K562 (cell line): ENCODE measurements at regions not wholly inside any gene's neighbourhood (a gene's known extent, or its start where the extent isn't known, plus 50 kb on each side); places are given as distances from the start of the nearest gene placed in this dataset.
A peak's percentile ranks its signal among the peaks of the same experiment; 100 is the strongest.

Source experiments
- ATAC-seq: fragments of 200-7000 bp; cut with Tn5 transposase; 3 replicates; pipeline ENCODE4 v1.9.1; 2020; ENCODE audit warnings: moderate library complexity
- BruUV-seq: library from RNA; stranded (reverse); fragments of 400-500 nt; replicated peaks from 2 replicates; lab custom pipeline; 2021; lab: Mats Ljungman, UMichigan
- CTCF ChIA-PET: fragments of 300-600 bp; formaldehyde crosslinking; extraction: SDS; loops from one replicate; lab custom pipeline; 2021; ENCODE audit warnings: low intra/inter-chr PET ratio; lab: Yijun Ruan, JAX
- POLR2A ChIA-PET: fragments of 300-600, 350-650 bp; sonication (Branson Sonifier 250); formaldehyde crosslinking; extraction: SDS; loops from one replicate; lab custom pipeline; 2021; ENCODE audit warnings: antibody characterized with exemption, inconsistent platforms; lab: Yijun Ruan, JAX
- DNase-seq, 4 experiments: peaks; one replicate each; pipeline versions ENCODE4 v3.0.0 to v3.0.0-alpha.2; 2011 to 2018; ENCODE audit warnings: low spot score in 3 of 4, mixed read lengths in 3 of 4; ENCODE audit errors: extremely low read depth in 1 of 4
- FAIRE-seq: peaks from 2 replicates; lab custom pipeline; 2011; peaks lifted over from hg19 to GRCh38; lab: Jason Lieb, UNC
- H2AFZ ChIP-seq: 2 replicates; pipeline ENCODE4 v1.6.0; 2011; ENCODE audit warnings: low read depth, low read length, control low read depth, inconsistent platforms
- H3K27ac ChIP-seq: fragments of 200-600 bp; 3 replicates; pipeline ENCODE4 v1.8.0; 2011; ENCODE audit warnings: low read depth, mild to moderate bottlenecking, control low read depth, inconsistent platforms, low read length, moderate library complexity, mixed read lengths; ENCODE audit errors: extremely low read depth
- H3K27me3 ChIP-seq, 2 experiments: fragments of 300-600 bp in 1 of 2; 2 replicates in 1 of 2; 3 replicates in 1 of 2; pipeline versions ENCODE4 v1.6.0 to v1.8.0; 2011; ENCODE audit warnings: inconsistent platforms in 2 of 2, low read length in 2 of 2, mild to moderate bottlenecking in 1 of 2, mixed read lengths in 1 of 2, moderate library complexity in 1 of 2; ENCODE audit not compliant: control insufficient read depth in 2 of 2, insufficient read depth in 2 of 2
- H3K36me3 ChIP-seq: fragments of 300-600 bp; 3 replicates; pipeline ENCODE4 v1.8.0; 2011; ENCODE audit warnings: mild to moderate bottlenecking, low read length, inconsistent platforms; ENCODE audit not compliant: control insufficient read depth, insufficient read depth
- H3K4me1 ChIP-seq, 2 experiments: fragments of 200-600 bp in 1 of 2; replicated peaks in 1 of 2; 2 replicates in 1 of 2; 3 replicates in 1 of 2; pipeline versions ENCODE4 v1.5.1 to v1.8.0; 2011; ENCODE audit warnings: inconsistent platforms in 2 of 2, low read length in 2 of 2, mild to moderate bottlenecking in 1 of 2, mixed read lengths in 1 of 2, moderate library complexity in 1 of 2; ENCODE audit not compliant: control insufficient read depth in 2 of 2, insufficient read depth in 2 of 2
- H3K4me2 ChIP-seq: 2 replicates; pipeline ENCODE4 v1.6.1; 2011; ENCODE audit warnings: low read length, control low read depth, inconsistent platforms, mixed read lengths; ENCODE audit not compliant: insufficient read depth
- H3K4me3 ChIP-seq: fragments of 200-600 bp; sonication (generic), shearing (Covaris generic); 2 replicates; pipeline ENCODE4 v1.5.1; 2016; ENCODE audit warnings: control low read depth, inconsistent platforms
- H3K79me2 ChIP-seq: fragments of 200-600 bp; 3 replicates; pipeline ENCODE4 v1.8.0; 2011; ENCODE audit warnings: low read length, inconsistent platforms; ENCODE audit not compliant: control insufficient read depth, insufficient read depth
- H3K9ac ChIP-seq, 2 experiments: 2 replicates each; pipeline versions ENCODE4 v1.6.0 to v1.6.1; 2011; ENCODE audit warnings: low read depth in 2 of 2, low read length in 2 of 2, control low read depth in 1 of 2, inconsistent platforms in 1 of 2, mild to moderate bottlenecking in 1 of 2, mixed read lengths in 1 of 2; ENCODE audit not compliant: insufficient read depth in 1 of 2
- H3K9me1 ChIP-seq: one replicate; pipeline ENCODE4 v1.6.0; 2011; ENCODE audit warnings: inconsistent platforms, mild to moderate bottlenecking, low read length, moderate library complexity; ENCODE audit not compliant: control insufficient read depth, insufficient read depth
- H3K9me3 ChIP-seq: replicated peaks from 2 replicates; pipeline ENCODE4 v1.5.1; 2011; ENCODE audit warnings: low read depth, low read length, inconsistent platforms; ENCODE audit not compliant: control insufficient read depth, insufficient read depth
- H4K20me1 ChIP-seq: replicated peaks from 2 replicates; pipeline ENCODE4 v1.6.1; 2011; ENCODE audit warnings: low read length, inconsistent platforms, mixed read lengths; ENCODE audit not compliant: control insufficient read depth, insufficient read depth
- ARID4B ChIP-seq: sonication (generic); formaldehyde crosslinking; IDR thresholded peaks from 2 replicates; pipeline ENCODE4 v1.8.0; 2022; ENCODE audit warnings: mild to moderate bottlenecking, missing genetic modification reagents
- CTBP1 ChIP-seq: fragments of 450-650 bp; IDR thresholded peaks from 2 replicates; pipeline ENCODE4 v1.6.1; 2016; ENCODE audit warnings: borderline replicate concordance
- FOXK2 ChIP-seq, 2 experiments: fragments of 450-650 bp; IDR thresholded peaks in 1 of 2; conservative IDR thresholded peaks in 1 of 2; 2 replicates each; pipeline ENCODE4 v1.6.1; 2016; ENCODE audit warnings: low read depth in 2 of 2, mild to moderate bottlenecking in 1 of 2
- HDGF ChIP-seq: fragments of 450-650 bp; IDR thresholded peaks from 2 replicates; pipeline ENCODE4 v1.6.1; 2016
- MTA3 ChIP-seq: fragments of 450-650 bp; formaldehyde crosslinking; IDR thresholded peaks from 2 replicates; pipeline ENCODE4 v1.6.1; 2017; ENCODE audit warnings: mild to moderate bottlenecking, borderline replicate concordance
- NR1H2 ChIP-seq: sonication (generic); formaldehyde crosslinking; IDR thresholded peaks from 2 replicates; pipeline ENCODE4 v1.4.0; 2020; ENCODE audit warnings: mild to moderate bottlenecking, missing genetic modification reagents
- NR3C1 ChIP-seq: sonication (generic); formaldehyde crosslinking; IDR thresholded peaks from 2 replicates; pipeline ENCODE4 v1.8.1; 2022; ENCODE audit warnings: missing genetic modification reagents
- NR4A1 ChIP-seq, 2 experiments: fragments of 250-450 bp in 1 of 2; fragments of 450-650 bp in 1 of 2; sonication (Bioruptor Pico) in 1 of 2; IDR thresholded peaks; 2 replicates each; pipeline versions ENCODE4 v1.4.0 to v1.6.1; 2016 to 2020; ENCODE audit warnings: mild to moderate bottlenecking in 2 of 2, missing compliant biosample characterization in 1 of 2, missing genetic modification characterization in 1 of 2, moderate library complexity in 1 of 2
- PHB ChIP-seq: fragments of 250-450 bp; sonication (Bioruptor Pico); IDR thresholded peaks from 2 replicates; pipeline ENCODE4 v1.5.0; 2021
- PTTG1 ChIP-seq: fragments of 450-650 bp; IDR thresholded peaks from 2 replicates; pipeline ENCODE4 v1.6.1; 2016; ENCODE audit warnings: low read depth, mild to moderate bottlenecking, missing genetic modification characterization, missing compliant biosample characterization
- RB1 ChIP-seq: fragments of 450-650 bp; IDR thresholded peaks from 2 replicates; pipeline ENCODE4 v1.6.1; 2017; ENCODE audit warnings: low read depth, mild to moderate bottlenecking
- SRSF7 ChIP-seq: fragments of 200-400 bp; formaldehyde crosslinking; optimal IDR thresholded peaks from 2 replicates; pipeline ENCODE3; 2017; ENCODE audit warnings: mild to moderate bottlenecking, low read depth, low read length
- THRA ChIP-seq: fragments of 450-650 bp; IDR thresholded peaks from 2 replicates; pipeline ENCODE4 v1.6.1; 2017; ENCODE audit warnings: mild to moderate bottlenecking, moderate library complexity
- YY1 ChIP-seq, 3 experiments: IDR thresholded peaks; 2 replicates each; pipeline ENCODE4 v1.6.1; 2011; ENCODE audit warnings: low read length in 2 of 3, mild to moderate bottlenecking in 2 of 3, moderate library complexity in 2 of 3, borderline replicate concordance in 1 of 3, control low read depth in 1 of 3, low read depth in 1 of 3; ENCODE audit not compliant: insufficient read depth in 3 of 3, insufficient replicate concordance in 2 of 3, control insufficient read depth in 1 of 3, insufficient read length in 1 of 3; ENCODE audit errors: extremely low read depth in 1 of 3
- ZZZ3 ChIP-seq: fragments of 450-650 bp; IDR thresholded peaks from 2 replicates; pipeline ENCODE4 v1.6.1; 2016; ENCODE audit warnings: antibody characterized with exemption, mild to moderate bottlenecking, moderate library complexity
- WGBS: fragments of 100-300 bp; shearing (Covaris generic); methylation state at CpG from one replicate; pipeline ENCODE4 v1.1.6; 2016; ENCODE audit warnings: low coverage, mixed read lengths; ENCODE audit not compliant: insufficient coverage; ENCODE audit errors: missing lambda C conversion rate; 5-methylcytosine and 5-hydroxymethylcytosine counted together
- in situ Hi-C: fragments of 300-500 bp; cut with MboI; formaldehyde crosslinking; loops from 4 replicates; pipeline ENCODE4 v1.15.0; 2018; ENCODE audit warnings: inconsistent platforms, mixed read lengths
- intact Hi-C: fragments of 100-400 bp; cut with micrococcal nuclease; formaldehyde crosslinking; loops from 2 replicates; pipeline ENCODE4 v1.14.2; 2022

- ChIA-PET POLR2A (no interaction called here), CTCF (no interaction called here)
- H3K4me2 ChIP-seq: peak overlapping the region; percentile 72
- no peaks in the 10 kb centered on the region for H3K27me3 ChIP-seq
- WGBS: 0% methylated on average over 5 of the region's 5 CpGs
- in situ Hi-C loops (no loop called here), intact Hi-C loops (loop anchor here (2.0 to 5.0 kb wide), 2 partner anchors 61 to 110 kb away; partner anchors contain the start of gene RAPGEF2)
- H3K4me1 ChIP-seq: peaks cover 26 to 39% of the 10 kb centered on the region in 2 experiments
- H3K27ac ChIP-seq: peak overlapping the region; percentile 84
- H3K9me1 ChIP-seq: no peaks in the 10 kb centered on the region
- FAIRE-seq (peak; percentile 100), ATAC-seq (peak; percentile 88), DNase-seq (peak; percentile 50 to 98 (median 70))
- peak overlapping the region; percentile 63 for H2AFZ ChIP-seq
- H3K9ac ChIP-seq: peak overlapping the region in 1 of 2 experiments; percentile 67; a peak in 2 of 4 replicates
- H3K79me2 ChIP-seq: no peaks in the 10 kb centered on the region
- no peaks in the 10 kb centered on the region for H3K9me3 ChIP-seq
- peak overlapping the region; percentile 21 for H3K4me3 ChIP-seq
- H3K36me3 ChIP-seq: no peaks in the 10 kb centered on the region
- no peaks in the 10 kb centered on the region for H4K20me1 ChIP-seq
- no TSS peak for BruUV-seq
- TF ChIP-seq NR1H2 (CRISPR knock-in tag) (no peak), PHB (CRISPR knock-in tag) (no peak), FOXK2 (conservative IDR thresholded peaks at IDR 0.05 in 1 of 2, IDR thresholded peaks at IDR 0.05 in 1 of 2; ENCODE audit: low read depth in 2 of 2) (peak; percentile 69 to 71; a peak in 2 of 4 replicates), NR3C1 (no peak), SRSF7 (no peak), NR4A1 (CRISPR knock-in tag; IDR thresholded peaks at IDR 0.05) (no peak), NR4A1 (tag; IDR thresholded peaks at IDR 0.05) (peak; percentile 36; the same call in 1 of the 2 replicates), PTTG1 (tag) (no peak), CTBP1 (peak; percentile 78; the same call in 1 of the 2 replicates), HDGF (no peak), THRA (no peak), RB1 (no peak), MTA3 (peak; percentile 87; the same call in 1 of the 2 replicates), YY1 (IDR thresholded peaks at IDR 0.05; ENCODE audit: borderline replicate concordance in 1 of 3, control insufficient read depth in 1 of 3, extremely low read depth in 1 of 3, insufficient read depth in 3 of 3, insufficient read length in 1 of 3, insufficient replicate concordance in 2 of 3, low read depth in 1 of 3, low read length in 2 of 3) (peak in 2 of 3 experiments; percentile 17 to 27), ARID4B (no peak), ZZZ3 (no peak)
These were observed 60.7 kb upstream of the RAPGEF2 start for GRCh38 chr4:159042097-159042605.
